Testis (tissue), 2 donors: ENCODE measurements at regions not wholly inside any gene's neighbourhood (a gene's known extent, or its start where the extent isn't known, plus 50 kb on each side); places are given as distances from the start of the nearest gene placed in this dataset.

Experiments
- DNase-seq: peaks from one replicate; pipeline ENCODE4 v3.0.0-alpha.2; 2019
- H3K27ac ChIP-seq, 2 donors: fragments of 200-600 bp; sonication (generic); one replicate each; pipeline ENCODE4 v1.5.1; 2019
- H3K27me3 ChIP-seq: fragments of 200-600 bp; sonication (generic); one replicate; pipeline ENCODE4 v1.5.1; 2019
- H3K36me3 ChIP-seq: fragments of 200-600 bp; sonication (generic); one replicate; pipeline ENCODE4 v1.5.1; 2017; ENCODE audit warnings: low read depth; ENCODE audit errors: missing control alignments
- H3K4me1 ChIP-seq: fragments of 200-600 bp; sonication (generic); one replicate; pipeline ENCODE4 v1.5.1; 2019
- H3K4me3 ChIP-seq, 2 donors: fragments of 200-600 bp; sonication (generic); one replicate each; pipeline ENCODE4 v1.5.1; 2017 to 2019
- H3K9me3 ChIP-seq: fragments of 200-600 bp; sonication (generic); one replicate; pipeline ENCODE4 v1.5.1; 2017
- CTCF ChIP-seq, 3 experiments: fragments of 450-650 bp in 2 of 3; fragments of 200-600 bp in 1 of 3; sonication (generic) in 1 of 3; IDR thresholded peaks; one replicate each; pipeline ENCODE4 v1.5.1; 2016 to 2019; ENCODE audit warnings: antibody characterized with exemption in 3 of 3, mild to moderate bottlenecking in 2 of 3, moderate library complexity in 1 of 3
- POLR2A ChIP-seq: fragments of 450-650 bp; IDR thresholded peaks from one replicate; pipeline ENCODE4 v1.6.1; 2017; ENCODE audit warnings: antibody characterized with exemption, mild to moderate bottlenecking, moderate library complexity
- WGBS, 2 donors: methylation state at CpG; one replicate each; pipeline ENCODE4 v1.1.5; 2018; 5-methylcytosine and 5-hydroxymethylcytosine counted together
- intact Hi-C: fragments of 100-400 bp; cut with DNase I; formaldehyde crosslinking; loops from one replicate; pipeline ENCODE4 v1.15.1; 2023; ENCODE audit warnings: low total_unique reads

- H3K4me1 ChIP-seq, result no peaks in the 10 kb centered on the region
- no peaks in the 10 kb centered on the region for H3K27me3 ChIP-seq
- TF ChIP-seq POLR2A (no peak), CTCF (IDR thresholded peaks at IDR 0.05) (no peak)
- no peak for DNase-seq
- 48 to 62% methylated on average over 2 of the region's 2 CpGs for WGBS, 2 donors
- no peak overlapping the region for H3K27ac ChIP-seq
- no peaks in the 10 kb centered on the region for H3K36me3 ChIP-seq
- no peak overlapping the region for H3K4me3 ChIP-seq
- intact Hi-C loops, result no loop called here
- H3K9me3 ChIP-seq, result no peaks in the 10 kb centered on the region
Observed at GRCh38 chr20:54345821-54346220, 129.6 kb upstream of the DOK5 start.

DNA sequence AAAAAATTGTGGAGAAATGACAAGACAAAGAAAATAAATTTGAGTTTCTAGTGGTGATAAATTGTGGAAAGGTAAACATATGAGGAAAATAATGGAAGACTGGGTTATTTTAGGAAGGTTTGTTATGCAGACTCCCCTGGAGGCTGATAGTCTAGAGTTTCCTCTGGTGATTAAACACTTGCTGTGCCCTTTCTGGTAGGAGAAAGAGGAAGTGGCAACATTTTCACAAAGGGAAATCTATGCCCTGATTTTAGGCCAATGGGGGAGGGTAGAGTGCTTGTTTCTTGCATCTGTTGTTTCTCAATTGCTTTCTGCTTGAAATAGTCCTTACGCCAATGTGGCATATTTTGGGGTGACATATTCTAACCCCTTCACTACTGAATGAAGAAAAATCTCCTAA, 129.1 kb upstream of the DOK5 start:
- H3K27ac ChIP-seq, result no peak overlapping the region
- TF ChIP-seq CTCF (IDR thresholded peaks at IDR 0.05) (no peak), POLR2A (no peak)
- H3K27me3 ChIP-seq, result no peaks in the 10 kb centered on the region
- DNase-seq, result no peak
- intact Hi-C loops, result no loop called here
- 89 to 94% methylated on average over 1 of the region's 1 CpG for WGBS, 2 donors
- H3K4me3 ChIP-seq, result no peak overlapping the region
- no peaks in the 10 kb centered on the region for H3K36me3 ChIP-seq
- no peaks in the 10 kb centered on the region for H3K9me3 ChIP-seq
- H3K4me1 ChIP-seq, result no peaks in the 10 kb centered on the region

DNA sequence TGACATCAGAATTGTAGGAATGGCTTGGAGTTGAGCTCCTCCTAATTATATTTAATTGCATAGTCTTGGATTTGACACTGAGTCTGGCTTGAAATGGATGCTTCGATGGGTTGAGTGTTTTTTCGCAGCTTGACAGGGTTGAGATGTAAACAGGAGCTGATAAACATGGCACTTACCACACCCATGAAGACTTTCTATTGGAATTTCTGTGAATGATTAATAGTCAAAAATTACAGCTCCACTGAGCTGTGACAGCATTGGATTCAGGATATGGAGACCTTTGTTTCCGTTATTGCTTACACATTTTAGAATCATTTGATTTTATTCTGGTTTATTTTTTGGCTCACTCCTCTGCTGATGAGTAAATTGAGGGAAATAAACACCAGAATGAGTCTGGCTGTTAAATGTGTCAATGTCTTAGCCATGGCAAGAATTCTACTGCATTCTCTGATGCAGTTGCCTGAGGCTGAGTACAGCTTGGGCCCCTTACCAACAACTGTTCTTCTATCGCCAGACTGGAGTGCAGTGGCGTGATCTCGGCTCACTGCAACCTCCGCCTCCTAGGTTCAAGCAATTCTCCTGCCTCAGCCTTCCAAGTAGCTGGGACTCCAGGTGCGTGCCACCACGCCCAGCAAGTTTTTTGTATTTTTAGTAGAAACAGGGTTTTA, 128.1 kb upstream of the DOK5 start:
- Histone ChIP-seq H3K4me3 (no peak overlapping the region), H3K9me3 (no peaks in the 10 kb centered on the region), H3K36me3 (no peaks in the 10 kb centered on the region), H3K27ac (no peak overlapping the region), H3K4me1 (no peaks in the 10 kb centered on the region), H3K27me3 (no peaks in the 10 kb centered on the region)
- TF ChIP-seq POLR2A (no peak), CTCF (IDR thresholded peaks at IDR 0.05) (no peak)
- WGBS, 2 donors, result 90 to 91% methylated on average over 9 of the region's 9 CpGs
- intact Hi-C loops, result no loop called here
- no peak for DNase-seq

- no peak overlapping the region for H3K27ac ChIP-seq
- no peak for DNase-seq
- no peaks in the 10 kb centered on the region for H3K36me3 ChIP-seq
- no peak overlapping the region for H3K4me3 ChIP-seq
- TF ChIP-seq CTCF (IDR thresholded peaks at IDR 0.05) (no peak), POLR2A (no peak)
- no peaks in the 10 kb centered on the region for H3K4me1 ChIP-seq
- no peaks in the 10 kb centered on the region for H3K27me3 ChIP-seq
- WGBS, 2 donors, result 56 to 60% methylated on average over 3 of the region's 3 CpGs
- intact Hi-C loops, result no loop called here
- no peaks in the 10 kb centered on the region for H3K9me3 ChIP-seq
Observed at GRCh38 chr20:54350415-54350814, 125.0 kb upstream of the DOK5 start.
